GM12874 (cell line): ENCODE measurements at regions not wholly inside any gene's neighbourhood (a gene's known extent, or its start where the extent isn't known, plus 50 kb on each side); places are given as distances from the start of the nearest gene placed in this dataset.

ENCODE experiments used
- TF ChIP-seq, protein P1 (sequence below): IDR thresholded peaks from 2 replicates; pipeline ENCODE4 v1.5.1; 2011; ENCODE audit warnings: low read depth, mild to moderate bottlenecking, control low read depth, low read length, moderate library complexity; ENCODE audit not compliant: insufficient read depth

DNA sequence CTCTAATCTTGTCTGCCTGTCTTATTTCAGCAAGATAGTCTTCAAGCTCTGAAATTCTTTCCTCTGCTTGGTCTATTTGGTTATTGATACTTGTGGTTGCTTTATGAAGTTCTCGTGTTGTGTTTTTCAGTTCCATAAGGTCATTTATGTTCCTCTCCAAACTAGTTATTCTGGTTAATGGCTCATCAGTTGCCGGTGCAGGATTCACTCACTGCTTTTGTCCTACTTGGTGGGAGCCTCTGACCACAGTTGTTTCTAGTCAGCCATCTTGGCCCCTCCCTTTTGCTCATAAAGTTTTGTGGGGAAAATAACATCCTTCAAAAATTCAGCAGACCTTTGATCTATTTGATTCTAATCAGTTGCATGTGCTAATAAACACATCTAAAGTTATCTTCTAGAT lies 158.6 kb upstream of the PARD3B start:
- TF ChIP-seq, protein P1, sequence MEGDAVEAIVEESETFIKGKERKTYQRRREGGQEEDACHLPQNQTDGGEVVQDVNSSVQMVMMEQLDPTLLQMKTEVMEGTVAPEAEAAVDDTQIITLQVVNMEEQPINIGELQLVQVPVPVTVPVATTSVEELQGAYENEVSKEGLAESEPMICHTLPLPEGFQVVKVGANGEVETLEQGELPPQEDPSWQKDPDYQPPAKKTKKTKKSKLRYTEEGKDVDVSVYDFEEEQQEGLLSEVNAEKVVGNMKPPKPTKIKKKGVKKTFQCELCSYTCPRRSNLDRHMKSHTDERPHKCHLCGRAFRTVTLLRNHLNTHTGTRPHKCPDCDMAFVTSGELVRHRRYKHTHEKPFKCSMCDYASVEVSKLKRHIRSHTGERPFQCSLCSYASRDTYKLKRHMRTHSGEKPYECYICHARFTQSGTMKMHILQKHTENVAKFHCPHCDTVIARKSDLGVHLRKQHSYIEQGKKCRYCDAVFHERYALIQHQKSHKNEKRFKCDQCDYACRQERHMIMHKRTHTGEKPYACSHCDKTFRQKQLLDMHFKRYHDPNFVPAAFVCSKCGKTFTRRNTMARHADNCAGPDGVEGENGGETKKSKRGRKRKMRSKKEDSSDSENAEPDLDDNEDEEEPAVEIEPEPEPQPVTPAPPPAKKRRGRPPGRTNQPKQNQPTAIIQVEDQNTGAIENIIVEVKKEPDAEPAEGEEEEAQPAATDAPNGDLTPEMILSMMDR: no peak

DNA sequence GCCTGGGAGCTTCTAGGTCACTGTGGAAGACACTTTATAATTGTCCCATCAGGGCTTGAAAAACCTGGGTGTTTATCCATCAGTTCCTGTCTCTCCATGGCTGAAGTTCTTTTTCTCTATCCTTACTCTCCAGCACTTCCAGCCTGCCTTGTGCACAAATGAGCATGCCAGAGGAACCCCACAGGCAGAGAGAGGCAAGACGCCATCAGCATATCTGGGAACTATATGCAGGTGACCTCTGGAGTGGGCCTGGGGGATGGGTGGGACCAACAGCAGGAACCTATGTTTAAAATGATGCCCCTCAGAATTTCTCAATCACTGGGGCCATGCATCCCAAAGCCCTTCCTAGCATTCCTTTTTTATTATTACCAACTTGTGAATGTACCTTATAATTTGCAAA lies 156.2 kb upstream of the PARD3B start:
- TF ChIP-seq, protein P1: no peak

DNA sequence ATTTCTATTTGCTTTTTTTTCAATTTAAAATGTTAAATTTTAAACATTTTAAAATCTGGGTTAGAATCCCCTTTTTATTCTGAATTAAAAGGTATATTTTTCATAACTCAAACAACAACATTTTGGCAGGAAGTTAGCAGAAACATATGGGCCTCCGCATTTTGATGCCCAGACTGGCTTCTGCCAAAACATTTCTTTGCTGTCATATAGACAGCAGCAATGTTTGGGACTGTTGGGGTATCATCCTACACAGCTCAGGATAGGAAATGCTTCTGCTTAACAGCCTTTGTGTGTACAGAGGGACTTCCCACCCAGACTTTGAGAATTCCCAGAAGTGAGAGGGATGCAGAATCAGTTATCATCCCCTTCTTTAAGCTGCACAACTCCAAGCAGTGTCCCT lies 155.4 kb upstream of the PARD3B start:
- TF ChIP-seq, protein P1: no peak

DNA sequence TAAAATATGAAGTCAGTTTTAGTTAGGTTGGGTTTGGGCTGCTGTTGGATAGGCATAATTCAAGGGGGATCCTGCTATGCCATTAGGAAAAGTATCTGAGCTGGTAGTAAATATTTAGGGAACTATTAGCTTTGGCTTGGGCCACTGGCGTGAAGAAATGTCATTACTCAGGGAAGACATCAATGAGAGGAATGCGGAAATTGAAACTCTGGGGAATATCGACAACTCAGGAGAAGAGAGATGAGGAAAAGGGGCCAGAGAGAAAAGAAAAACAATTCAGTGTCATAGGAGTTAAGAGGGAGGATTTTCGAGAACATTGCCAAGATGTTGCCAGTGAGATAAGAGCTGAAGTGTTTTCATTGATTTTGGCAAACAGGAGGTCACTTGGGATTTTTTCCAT lies 149.7 kb upstream of the PARD3B start:
- TF ChIP-seq, protein P1: no peak

DNA sequence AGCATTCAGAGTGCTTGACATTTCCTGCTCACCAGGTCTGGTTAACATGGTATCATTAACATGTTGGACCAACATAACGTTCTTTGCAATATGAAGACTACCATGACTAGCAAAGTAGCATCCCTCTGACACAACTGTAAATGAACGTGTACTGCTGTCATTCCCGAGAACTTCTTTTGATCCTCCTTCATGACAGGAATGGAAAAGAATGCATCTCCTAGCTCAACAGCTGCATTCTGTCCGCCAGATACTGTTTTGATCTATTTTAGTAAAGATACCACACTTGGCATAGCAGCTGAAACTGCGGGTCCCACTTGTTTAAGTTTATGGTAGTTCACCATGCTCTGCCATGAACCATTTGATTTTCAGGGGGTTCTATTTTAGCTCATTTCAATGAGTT lies 144.2 kb upstream of the PARD3B start:
- TF ChIP-seq, protein P1: no peak

DNA sequence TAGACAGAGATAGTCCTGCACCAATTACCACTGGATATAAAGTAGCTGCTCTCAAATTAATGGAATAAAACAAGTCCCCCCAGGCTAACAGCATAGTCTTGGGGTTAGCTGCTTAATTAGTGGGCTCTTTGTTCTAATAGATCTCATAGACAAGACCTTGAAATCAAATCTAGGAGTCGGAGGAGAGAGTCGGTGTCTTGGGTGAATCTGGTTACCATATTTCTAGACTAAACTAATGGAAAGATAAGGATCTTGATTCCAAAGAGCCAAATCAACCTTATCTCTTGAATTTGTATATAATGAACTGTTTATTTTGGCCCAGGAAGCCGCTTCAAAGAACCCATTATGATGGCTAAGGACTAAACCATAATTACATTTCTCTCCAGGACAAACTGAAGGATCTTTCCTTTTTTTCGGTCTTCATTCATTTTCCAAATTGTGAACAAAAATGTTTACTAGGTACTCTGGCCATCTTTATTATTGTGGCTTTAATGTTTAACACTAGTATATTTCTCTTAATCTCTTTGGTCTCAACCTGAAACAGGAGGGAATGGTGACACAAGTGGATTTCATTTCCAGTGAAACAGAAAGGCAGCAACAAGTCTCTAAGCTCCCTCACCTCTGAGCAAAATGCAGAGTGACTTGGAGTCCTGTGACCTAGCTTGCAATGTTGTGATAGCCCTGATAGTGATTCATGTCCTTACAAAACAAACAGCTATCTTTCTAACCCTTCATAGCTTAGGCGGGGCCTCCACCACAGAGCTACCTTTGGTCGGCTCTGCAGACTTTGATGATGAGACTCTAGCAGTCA lies 137.9 kb upstream of the PARD3B start:
- TF ChIP-seq, protein P1: no peak

DNA sequence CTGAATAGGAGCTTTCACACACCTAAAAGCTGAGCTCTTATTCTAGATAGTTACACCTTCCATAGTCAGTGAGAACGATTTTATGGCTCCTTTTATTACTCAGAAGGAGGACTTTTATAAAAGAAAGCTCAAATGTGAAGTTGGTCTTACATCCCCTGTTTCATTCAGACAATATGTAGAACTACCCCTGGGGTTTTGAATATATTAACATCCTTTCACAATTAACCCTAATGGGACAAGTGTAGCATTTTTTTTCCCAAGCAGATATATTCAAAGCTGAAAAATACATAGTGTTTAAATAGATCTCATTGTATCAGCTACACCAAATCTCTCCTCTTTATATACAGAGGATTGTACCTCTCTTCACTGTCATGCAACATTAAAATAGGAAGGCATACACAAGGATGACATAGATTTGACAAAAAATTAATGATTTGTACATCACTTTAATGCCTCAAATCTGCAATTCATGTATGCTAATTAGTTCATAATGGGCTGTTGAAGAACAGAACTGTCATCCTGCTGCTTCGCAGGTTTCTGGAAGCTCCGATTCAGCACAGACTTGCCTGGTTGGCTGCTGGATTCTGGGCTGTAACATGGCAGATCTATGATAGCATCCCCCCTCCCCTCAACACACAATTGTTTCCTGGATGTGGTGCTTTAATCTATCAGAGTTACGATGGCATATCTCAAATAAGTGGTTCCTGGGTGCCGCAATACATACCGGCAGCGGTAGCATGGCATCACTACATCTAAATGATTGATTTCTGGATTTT lies 129.7 kb upstream of the PARD3B start:
- TF ChIP-seq, protein P1: no peak
